Tibial nerve (tissue), 4 donors: ENCODE measurements at regions not wholly inside any gene's neighbourhood (a gene's known extent, or its start where the extent isn't known, plus 50 kb on each side); places are given as distances from the start of the nearest gene placed in this dataset.

Experiments used
- EP300 ChIP-seq, 2 donors: sonication (generic); formaldehyde crosslinking; IDR thresholded peaks; one replicate each; pipeline ENCODE4 v1.6.1; 2017; ENCODE audit warnings: antibody characterized with exemption in 2 of 2, mild to moderate bottlenecking in 1 of 2
- POLR2A ChIP-seq, 2 donors: fragments of 450-650 bp; IDR thresholded peaks; one replicate each; pipeline ENCODE4 v1.6.1; 2017; ENCODE audit warnings: antibody characterized with exemption in 2 of 2, mild to moderate bottlenecking in 2 of 2, moderate library complexity in 2 of 2
- TF ChIP-seq, protein P1 (sequence below), 5 experiments: fragments of 200-600 bp in 3 of 5; fragments of 450-650 bp in 2 of 5; sonication (generic) in 3 of 5; IDR thresholded peaks; one replicate each; pipeline ENCODE4 v1.5.1; 2016 to 2019; ENCODE audit warnings: antibody characterized with exemption in 5 of 5, mild to moderate bottlenecking in 3 of 5, moderate library complexity in 2 of 5

DNA sequence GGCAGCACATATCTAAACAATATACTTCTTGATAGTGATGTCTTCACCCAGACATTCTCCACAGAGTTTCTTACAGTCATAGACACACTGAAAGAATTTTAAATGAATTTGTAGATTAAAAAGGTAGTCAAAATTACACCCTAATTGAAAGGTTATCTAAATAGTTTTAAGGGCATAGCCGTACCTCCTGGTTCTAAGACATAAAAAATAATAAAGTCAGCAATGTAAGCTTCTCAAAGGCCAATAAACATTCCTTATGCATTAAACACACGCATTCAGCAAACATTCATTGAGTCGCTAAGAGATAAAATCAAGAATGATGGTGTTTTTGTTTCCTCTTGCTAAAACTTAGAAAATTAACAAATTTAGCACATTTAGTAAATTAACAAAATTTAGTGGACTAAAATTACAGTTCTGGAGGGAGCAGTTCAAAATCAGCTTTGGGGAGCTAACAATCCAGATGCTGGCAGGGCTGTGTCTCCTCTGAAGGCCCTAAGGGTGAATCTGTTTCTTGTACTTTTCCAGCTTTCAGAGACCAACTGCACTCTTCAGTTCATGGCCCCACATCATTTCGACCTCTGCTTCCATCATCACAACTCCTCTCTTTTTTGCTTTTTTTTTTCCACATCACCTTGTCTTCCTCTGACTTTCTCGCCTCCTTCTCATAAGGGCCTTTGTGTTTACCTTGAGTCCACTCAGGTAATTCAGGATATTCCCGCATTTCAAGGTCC, 516.5 kb downstream of the DNAH5 start:
- TF ChIP-seq POLR2A (IDR thresholded peaks at IDR 0.05) (no peak), EP300 (IDR thresholded peaks at IDR 0.05) (no peak)
- TF ChIP-seq, protein P1, sequence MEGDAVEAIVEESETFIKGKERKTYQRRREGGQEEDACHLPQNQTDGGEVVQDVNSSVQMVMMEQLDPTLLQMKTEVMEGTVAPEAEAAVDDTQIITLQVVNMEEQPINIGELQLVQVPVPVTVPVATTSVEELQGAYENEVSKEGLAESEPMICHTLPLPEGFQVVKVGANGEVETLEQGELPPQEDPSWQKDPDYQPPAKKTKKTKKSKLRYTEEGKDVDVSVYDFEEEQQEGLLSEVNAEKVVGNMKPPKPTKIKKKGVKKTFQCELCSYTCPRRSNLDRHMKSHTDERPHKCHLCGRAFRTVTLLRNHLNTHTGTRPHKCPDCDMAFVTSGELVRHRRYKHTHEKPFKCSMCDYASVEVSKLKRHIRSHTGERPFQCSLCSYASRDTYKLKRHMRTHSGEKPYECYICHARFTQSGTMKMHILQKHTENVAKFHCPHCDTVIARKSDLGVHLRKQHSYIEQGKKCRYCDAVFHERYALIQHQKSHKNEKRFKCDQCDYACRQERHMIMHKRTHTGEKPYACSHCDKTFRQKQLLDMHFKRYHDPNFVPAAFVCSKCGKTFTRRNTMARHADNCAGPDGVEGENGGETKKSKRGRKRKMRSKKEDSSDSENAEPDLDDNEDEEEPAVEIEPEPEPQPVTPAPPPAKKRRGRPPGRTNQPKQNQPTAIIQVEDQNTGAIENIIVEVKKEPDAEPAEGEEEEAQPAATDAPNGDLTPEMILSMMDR (IDR thresholded peaks at IDR 0.05): no peak
